Neural cell (in vitro differentiated cells): ENCODE measurements at regions not wholly inside any gene's neighbourhood (a gene's known extent, or its start where the extent isn't known, plus 50 kb on each side); places are given as distances from the start of the nearest gene placed in this dataset.

Experiments
- EP300 ChIP-seq: fragments of 450-650 bp; conservative IDR thresholded peaks from 2 replicates; pipeline ENCODE4 v1.6.1; 2014; ENCODE audit warnings: antibody characterized with exemption, mild to moderate bottlenecking, moderate library complexity; ENCODE audit not compliant: poor library complexity, severe bottlenecking
- POLR2AphosphoS5 ChIP-seq: IDR thresholded peaks from 2 replicates; pipeline ENCODE4 v1.6.1; 2012
- RAD21 ChIP-seq: fragments of 450-650 bp; conservative IDR thresholded peaks from 2 replicates; pipeline ENCODE4 v1.6.1; 2014; ENCODE audit warnings: antibody characterized with exemption, mild to moderate bottlenecking, moderate library complexity
- TAF1 ChIP-seq: IDR thresholded peaks from 2 replicates; pipeline ENCODE4 v1.6.1; 2012; ENCODE audit warnings: low read depth
- TF ChIP-seq, protein P1 (sequence below): fragments of 450-650 bp; IDR thresholded peaks from 2 replicates; pipeline ENCODE4 v1.5.1; 2014; ENCODE audit warnings: antibody characterized with exemption, mild to moderate bottlenecking, moderate library complexity; ENCODE audit not compliant: poor library complexity, severe bottlenecking
- TF ChIP-seq, protein P2 (sequence below): IDR thresholded peaks from 2 replicates; pipeline ENCODE4 v1.6.1; 2012; ENCODE audit warnings: borderline replicate concordance

DNA sequence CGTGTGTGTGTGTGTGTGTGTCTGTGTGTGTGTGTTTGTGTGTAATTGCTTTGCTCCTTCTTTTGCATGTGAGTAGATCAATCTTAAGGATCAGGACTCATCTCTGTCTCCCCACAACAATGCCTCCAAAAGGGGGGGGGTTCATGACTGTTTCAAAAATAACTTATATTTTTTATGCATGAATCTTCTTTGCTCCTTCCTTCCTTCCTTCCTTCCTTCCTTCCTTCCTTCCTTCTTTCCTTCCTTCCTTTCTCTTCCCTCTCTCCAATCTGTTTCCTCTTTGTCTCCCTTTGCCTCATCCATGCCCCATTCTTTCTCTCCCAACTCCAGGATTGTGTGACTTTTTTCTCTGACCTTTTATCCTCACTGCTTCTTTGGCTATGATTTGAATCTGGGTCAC, 126.4 kb upstream of the OSMR start:
- TF ChIP-seq, protein P1, sequence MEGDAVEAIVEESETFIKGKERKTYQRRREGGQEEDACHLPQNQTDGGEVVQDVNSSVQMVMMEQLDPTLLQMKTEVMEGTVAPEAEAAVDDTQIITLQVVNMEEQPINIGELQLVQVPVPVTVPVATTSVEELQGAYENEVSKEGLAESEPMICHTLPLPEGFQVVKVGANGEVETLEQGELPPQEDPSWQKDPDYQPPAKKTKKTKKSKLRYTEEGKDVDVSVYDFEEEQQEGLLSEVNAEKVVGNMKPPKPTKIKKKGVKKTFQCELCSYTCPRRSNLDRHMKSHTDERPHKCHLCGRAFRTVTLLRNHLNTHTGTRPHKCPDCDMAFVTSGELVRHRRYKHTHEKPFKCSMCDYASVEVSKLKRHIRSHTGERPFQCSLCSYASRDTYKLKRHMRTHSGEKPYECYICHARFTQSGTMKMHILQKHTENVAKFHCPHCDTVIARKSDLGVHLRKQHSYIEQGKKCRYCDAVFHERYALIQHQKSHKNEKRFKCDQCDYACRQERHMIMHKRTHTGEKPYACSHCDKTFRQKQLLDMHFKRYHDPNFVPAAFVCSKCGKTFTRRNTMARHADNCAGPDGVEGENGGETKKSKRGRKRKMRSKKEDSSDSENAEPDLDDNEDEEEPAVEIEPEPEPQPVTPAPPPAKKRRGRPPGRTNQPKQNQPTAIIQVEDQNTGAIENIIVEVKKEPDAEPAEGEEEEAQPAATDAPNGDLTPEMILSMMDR: no peak
- TF ChIP-seq EP300 (no peak), RAD21 (no peak), POLR2AphosphoS5 (no peak), TAF1 (no peak)
- TF ChIP-seq, protein P2, sequence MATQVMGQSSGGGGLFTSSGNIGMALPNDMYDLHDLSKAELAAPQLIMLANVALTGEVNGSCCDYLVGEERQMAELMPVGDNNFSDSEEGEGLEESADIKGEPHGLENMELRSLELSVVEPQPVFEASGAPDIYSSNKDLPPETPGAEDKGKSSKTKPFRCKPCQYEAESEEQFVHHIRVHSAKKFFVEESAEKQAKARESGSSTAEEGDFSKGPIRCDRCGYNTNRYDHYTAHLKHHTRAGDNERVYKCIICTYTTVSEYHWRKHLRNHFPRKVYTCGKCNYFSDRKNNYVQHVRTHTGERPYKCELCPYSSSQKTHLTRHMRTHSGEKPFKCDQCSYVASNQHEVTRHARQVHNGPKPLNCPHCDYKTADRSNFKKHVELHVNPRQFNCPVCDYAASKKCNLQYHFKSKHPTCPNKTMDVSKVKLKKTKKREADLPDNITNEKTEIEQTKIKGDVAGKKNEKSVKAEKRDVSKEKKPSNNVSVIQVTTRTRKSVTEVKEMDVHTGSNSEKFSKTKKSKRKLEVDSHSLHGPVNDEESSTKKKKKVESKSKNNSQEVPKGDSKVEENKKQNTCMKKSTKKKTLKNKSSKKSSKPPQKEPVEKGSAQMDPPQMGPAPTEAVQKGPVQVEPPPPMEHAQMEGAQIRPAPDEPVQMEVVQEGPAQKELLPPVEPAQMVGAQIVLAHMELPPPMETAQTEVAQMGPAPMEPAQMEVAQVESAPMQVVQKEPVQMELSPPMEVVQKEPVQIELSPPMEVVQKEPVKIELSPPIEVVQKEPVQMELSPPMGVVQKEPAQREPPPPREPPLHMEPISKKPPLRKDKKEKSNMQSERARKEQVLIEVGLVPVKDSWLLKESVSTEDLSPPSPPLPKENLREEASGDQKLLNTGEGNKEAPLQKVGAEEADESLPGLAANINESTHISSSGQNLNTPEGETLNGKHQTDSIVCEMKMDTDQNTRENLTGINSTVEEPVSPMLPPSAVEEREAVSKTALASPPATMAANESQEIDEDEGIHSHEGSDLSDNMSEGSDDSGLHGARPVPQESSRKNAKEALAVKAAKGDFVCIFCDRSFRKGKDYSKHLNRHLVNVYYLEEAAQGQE: no peak
